Pons (tissue), 1 donor: ENCODE measurements at regions not wholly inside any gene's neighbourhood (a gene's known extent, or its start where the extent isn't known, plus 50 kb on each side); places are given as distances from the start of the nearest gene placed in this dataset.
"Not testable (repeated sequence)": the region's sequence is repeated elsewhere in the genome, so short reads cannot be mapped to it uniquely, and the experiment has no call there.

ENCODE experiments used
- DNase-seq: peaks from one replicate; pipeline ENCODE4 v3.0.0-alpha.2; 2016; ENCODE audit warnings: low spot score

- peak; percentile 14 for DNase-seq
Observed at GRCh38 chr2:113386780-113387433, 50.6 kb upstream of the ZNG1B start.

- not testable (repeated sequence) for DNase-seq
Observed at GRCh38 chr2:113379621-113380020, 57.9 kb upstream of the ZNG1B start.

- DNase-seq, result peak; percentile 87
Observed at GRCh38 chr2:113376913-113377445, 60.5 kb upstream of the ZNG1B start.

- no peak for DNase-seq
Observed at GRCh38 chr2:113376253-113376912, 61.1 kb upstream of the ZNG1B start.

- DNase-seq, result peak; percentile 16
Observed at GRCh38 chr2:113374857-113375256, 62.6 kb upstream of the ZNG1B start.

GRCh38 chr2:113372258-113372834 is 65.1 kb upstream of the ZNG1B start:
- not testable (repeated sequence) for DNase-seq

- peak; percentile 83 for DNase-seq
Observed at GRCh38 chr2:113370478-113371091, 66.9 kb upstream of the ZNG1B start.

GRCh38 chr2:113370030-113370429 is 67.5 kb upstream of the ZNG1B start:
- no peak for DNase-seq

GRCh38 chr2:113368581-113368980 is 68.9 kb upstream of the ZNG1B start:
- DNase-seq, result not testable (repeated sequence)

- DNase-seq, result not testable (repeated sequence)
Observed at GRCh38 chr2:113366821-113367220, 70.7 kb upstream of the ZNG1B start.

- DNase-seq, result not testable (repeated sequence)
Observed at GRCh38 chr2:113365791-113366190, 71.7 kb upstream of the ZNG1B start.

- DNase-seq, result not testable (repeated sequence)
Observed at GRCh38 chr2:113365290-113365689, 72.2 kb upstream of the ZNG1B start.

- DNase-seq, result no peak
Observed at GRCh38 chr2:113361051-113361450, 76.4 kb upstream of the ZNG1B start.

GRCh38 chr2:113357071-113357470 is 78.3 kb upstream of the PAX8 start:
- no peak for DNase-seq

- DNase-seq, result not testable (repeated sequence)
Observed at GRCh38 chr2:113356284-113356683, 77.6 kb upstream of the PAX8 start.

GRCh38 chr2:113355339-113356015 is 76.8 kb upstream of the PAX8 start:
- not testable (repeated sequence) for DNase-seq

GRCh38 chr2:113351375-113352355 is 72.9 kb upstream of the PAX8 start:
- DNase-seq, result no peak

GRCh38 chr2:113343800-113344199 is 65.1 kb upstream of the PAX8 start:
- DNase-seq, result not testable (repeated sequence)

GRCh38 chr2:113342650-113343049 is 63.9 kb upstream of the PAX8 start:
- DNase-seq, result peak; percentile 59

- DNase-seq, result not testable (repeated sequence)
Observed at GRCh38 chr2:113341870-113342253, 63.1 kb upstream of the PAX8 start.
